CD4-positive, alpha-beta T cell treated with Interferon gamma for 1 hour (primary cell): ENCODE measurements at regions not wholly inside any gene's neighbourhood (a gene's known extent, or its start where the extent isn't known, plus 50 kb on each side); places are given as distances from the start of the nearest gene placed in this dataset.

Experiments used
- DNase-seq: peaks from one replicate; pipeline ENCODE4 v3.0.0-alpha.2; 2020

GRCh38 chr20:57891014-57891413, 181.2 kb upstream of the PMEPA1 start:
- DNase-seq: no peak

GRCh38 chr20:57890202-57890800, 180.5 kb upstream of the PMEPA1 start:
- no peak for DNase-seq

DNA sequence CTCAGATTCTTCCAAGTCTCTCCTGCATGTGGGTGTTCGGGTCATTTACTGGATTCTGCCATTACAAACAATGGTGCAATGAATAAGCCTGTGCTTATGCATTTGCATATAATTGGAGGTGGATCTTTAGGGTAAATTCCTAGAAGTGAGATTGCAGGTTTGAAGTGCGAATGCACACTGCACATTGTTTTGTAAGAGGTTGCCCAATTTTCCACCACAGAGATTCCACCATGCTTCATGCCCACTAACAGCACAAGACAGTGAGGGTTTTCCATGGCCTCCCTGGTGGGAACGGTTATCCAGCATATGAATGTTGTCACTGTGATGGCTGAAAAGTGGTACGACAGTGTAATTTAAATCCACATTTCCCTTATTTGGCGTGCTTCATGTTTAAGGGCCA, 178.8 kb upstream of the PMEPA1 start:
- DNase-seq: no peak

DNA sequence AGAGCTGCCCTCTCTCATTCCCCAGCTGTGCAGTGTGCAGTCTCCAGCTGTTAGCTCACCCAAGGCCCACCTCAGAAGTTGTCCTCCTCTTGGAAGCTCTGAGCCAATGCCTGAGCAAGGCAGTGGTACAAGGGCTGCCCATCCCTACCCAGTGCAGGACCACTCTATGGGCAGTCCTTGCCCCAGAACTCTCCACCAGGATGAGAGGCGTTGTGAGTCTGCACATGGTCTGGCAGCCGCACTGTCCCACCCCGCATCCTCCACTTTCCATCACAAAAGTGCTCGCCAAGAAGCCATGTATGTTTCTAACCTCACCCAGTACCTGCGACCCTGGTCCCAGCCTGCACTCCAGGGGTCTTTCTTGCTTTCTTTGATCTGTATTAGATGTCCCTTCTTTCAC, 175.1 kb upstream of the PMEPA1 start:
- no peak for DNase-seq

DNA sequence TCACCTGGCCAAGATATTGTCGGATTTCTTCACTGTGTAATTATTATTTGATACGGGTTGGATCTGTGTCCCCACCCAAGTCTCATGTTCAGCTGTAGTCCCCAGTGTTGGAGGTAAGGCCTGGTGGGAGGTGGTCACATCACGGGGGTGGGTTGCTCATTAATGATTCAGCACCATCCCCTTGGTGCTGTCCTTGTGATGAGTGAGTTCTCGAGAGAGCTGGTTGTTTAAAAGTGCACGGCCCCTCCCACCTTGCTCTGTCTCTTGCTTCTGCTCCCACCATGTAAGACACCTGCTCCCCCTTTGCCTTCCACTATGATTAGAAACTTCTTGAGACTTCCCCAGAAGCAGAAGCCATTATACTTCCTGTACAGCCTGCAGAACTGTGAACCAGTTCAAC, 173.9 kb upstream of the PMEPA1 start:
- no peak for DNase-seq

GRCh38 chr20:57883224-57883623, 173.4 kb upstream of the PMEPA1 start:
- DNase-seq: no peak

GRCh38 chr20:57882451-57883161, 172.8 kb upstream of the PMEPA1 start:
- DNase-seq: no peak

GRCh38 chr20:57881466-57882385, 171.9 kb upstream of the PMEPA1 start:
- DNase-seq: no peak

DNA sequence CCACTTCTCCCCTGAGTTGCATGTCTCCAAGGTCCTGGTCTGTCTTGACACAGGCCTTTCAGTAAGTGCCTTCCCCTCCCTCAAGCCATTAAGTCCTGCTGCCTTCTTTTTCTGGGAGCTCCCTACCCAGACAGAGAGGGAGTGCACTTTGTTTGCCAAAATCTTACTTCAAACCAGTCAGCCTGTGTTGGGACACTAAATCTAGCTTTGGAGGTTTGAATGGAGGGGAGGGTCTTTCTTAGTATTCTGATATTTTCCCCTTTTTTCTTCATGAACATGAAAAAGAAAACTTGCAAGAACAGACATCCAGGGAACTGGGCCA, 170.7 kb upstream of the PMEPA1 start:
- no peak for DNase-seq

- no peak for DNase-seq
Observed at GRCh38 chr20:57879779-57880570, 170.2 kb upstream of the PMEPA1 start.

- DNase-seq: no peak
Observed at GRCh38 chr20:57879437-57879778, 169.6 kb upstream of the PMEPA1 start.

GRCh38 chr20:57878786-57879424, 169.1 kb upstream of the PMEPA1 start:
- DNase-seq: no peak

- DNase-seq: no peak
Observed at GRCh38 chr20:57877995-57878394, 168.2 kb upstream of the PMEPA1 start.

DNA sequence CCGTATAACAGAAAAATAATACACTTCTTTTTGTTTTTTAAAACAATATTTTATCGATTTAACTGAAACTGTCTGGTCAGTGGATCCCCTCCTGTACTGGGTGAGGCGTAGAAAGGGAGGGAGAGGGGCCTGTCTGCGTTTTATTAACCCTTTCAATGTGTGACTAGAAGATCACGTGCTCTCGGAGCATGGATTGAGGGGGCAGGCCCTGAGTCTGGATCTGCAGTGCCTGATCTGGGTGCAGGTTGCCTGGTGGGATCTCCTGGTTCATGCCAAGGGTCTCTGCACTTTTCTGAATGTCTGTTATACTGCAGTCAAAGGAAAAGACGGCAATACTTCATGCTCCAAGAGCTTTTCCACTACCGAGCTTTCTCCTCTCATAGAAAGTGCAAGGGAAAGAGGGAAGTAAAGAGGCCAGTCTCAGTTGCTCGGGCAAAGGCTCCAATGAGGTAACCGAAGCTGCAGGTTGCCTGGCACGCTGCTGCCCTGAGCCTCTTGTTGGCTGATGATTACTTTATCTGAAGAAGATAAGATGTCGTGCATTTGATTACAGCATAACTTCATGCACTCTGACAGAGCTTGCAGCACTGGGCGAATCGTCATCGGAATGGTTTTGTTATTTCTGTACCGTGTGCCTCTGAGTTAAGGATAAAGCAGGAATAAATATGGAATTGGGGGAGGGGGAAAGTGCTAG, 167.5 kb upstream of the PMEPA1 start:
- DNase-seq: no peak

- DNase-seq: no peak
Observed at GRCh38 chr20:57876163-57876562, 166.3 kb upstream of the PMEPA1 start.

GRCh38 chr20:57874141-57874540, 164.3 kb upstream of the PMEPA1 start:
- DNase-seq: no peak

DNA sequence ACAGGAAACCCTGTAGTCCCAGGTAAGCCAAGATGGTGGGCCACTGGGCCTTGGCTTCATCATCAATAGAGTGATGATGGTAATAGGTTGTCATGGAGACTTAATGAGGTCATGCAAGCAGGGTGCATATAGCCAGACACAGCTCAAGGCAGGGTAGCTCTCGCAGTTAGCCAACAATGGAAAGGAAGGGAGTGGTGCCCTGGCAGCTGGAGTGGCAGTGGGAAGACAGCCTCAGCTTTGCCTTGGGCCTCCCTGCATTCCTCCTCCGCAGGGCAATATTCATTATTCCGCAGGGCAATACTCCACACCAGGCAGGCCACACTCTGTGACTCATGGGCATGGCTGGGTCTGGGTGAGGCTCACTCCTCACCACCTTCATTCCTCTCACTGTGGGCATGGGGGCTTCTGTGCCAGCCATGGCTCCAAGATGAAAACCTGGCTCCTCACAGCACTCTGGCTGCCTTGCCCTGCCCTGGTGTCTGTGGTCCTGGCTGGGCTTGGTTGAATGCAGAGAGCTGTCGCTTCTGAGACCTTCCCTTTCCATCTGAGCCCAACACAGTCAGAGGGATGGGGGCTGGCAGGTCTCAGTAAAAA, 163.1 kb upstream of the PMEPA1 start:
- no peak for DNase-seq

GRCh38 chr20:57871237-57871632, 161.4 kb upstream of the PMEPA1 start:
- no peak for DNase-seq

GRCh38 chr20:57870597-57871236, 160.9 kb upstream of the PMEPA1 start:
- DNase-seq: no peak

GRCh38 chr20:57869951-57870315, 160.1 kb upstream of the PMEPA1 start:
- DNase-seq: no peak

DNA sequence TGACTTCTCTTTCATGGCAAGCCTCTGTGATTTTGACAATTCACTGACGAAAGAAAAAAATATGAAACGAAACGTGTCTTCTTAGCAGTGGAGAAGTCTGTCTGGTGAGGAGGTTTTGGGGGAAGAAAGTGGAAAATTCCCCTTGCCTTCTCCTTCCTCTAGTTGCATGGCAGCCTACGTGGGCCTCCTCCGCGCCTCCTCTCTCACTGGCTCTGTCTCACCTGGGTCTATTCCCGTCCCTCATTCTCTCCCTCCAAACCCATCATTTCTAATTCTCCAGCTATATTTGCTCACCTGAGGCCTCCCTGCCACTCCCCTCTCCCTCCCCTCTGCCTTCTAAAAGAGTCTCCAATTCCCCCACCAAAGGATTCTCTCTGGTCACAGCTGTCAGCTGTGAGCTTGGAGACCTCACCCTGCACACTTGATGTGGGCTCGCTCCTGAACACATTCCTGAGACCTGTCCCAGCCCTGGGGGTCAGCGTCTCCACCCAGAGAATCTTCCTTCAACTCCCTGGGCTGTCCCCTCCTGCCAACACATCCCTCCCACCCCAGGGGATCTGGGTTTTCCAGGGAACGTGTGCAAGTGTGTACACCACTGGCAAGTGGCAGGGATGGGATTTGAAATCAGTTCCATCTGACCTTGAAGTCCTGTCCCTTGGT, 159.6 kb upstream of the PMEPA1 start:
- DNase-seq: no peak
